ENCODE measurements at regions not wholly inside any gene's neighbourhood (a gene's known extent, or its start where the extent isn't known, plus 50 kb on each side); places are given as distances from the start of the nearest gene placed in this dataset.
"Not testable (repeated sequence)": the region's sequence is repeated elsewhere in the genome, so short reads cannot be mapped to it uniquely, and the experiment has no call there.

DNA sequence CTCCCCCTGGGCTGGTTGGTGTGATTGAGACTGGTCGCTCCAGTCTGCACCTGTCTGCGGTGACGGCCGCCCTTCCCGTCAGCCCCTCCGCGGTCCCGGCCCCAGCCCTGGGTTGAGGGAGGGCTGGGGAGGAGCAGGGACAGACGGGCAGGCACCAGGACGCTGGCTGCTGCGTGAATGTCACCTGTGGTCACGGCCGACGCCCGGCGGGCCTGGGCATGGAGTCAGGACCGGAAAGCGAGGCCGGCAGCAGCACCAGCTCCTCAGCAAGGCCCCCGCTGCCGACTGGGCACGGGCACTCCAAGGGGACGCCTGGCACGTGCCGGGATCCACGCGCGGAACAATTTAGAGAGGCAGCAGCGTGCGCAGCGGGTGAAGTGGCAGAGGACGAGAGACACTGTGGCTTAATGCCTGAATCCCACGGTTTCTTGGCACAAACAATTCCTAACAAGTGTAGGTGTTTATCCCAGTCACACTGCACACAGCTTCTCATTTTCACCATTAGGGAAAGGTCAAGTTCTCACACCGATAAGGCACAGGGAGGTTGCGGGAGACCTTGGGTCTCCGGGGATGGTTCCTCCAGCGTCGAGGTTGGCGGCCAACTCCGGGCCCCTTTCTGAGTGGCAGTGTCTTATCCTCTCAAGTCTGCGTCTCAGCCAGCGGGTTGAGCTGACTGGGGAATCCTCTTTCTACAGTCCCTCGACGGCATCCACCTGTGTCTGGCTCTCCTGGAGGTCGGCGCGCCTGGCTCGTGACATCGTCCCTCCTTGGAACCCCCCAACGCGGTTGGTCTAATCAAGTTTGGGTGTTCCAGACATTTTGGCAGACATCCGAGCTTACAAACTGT is 66.4 kb upstream of the ADGRA1 start:
- intact Hi-C loops (cut with DNase I) = no loop called here
- no peak for DNase-seq (ENCODE audit: low spot score)

DNA sequence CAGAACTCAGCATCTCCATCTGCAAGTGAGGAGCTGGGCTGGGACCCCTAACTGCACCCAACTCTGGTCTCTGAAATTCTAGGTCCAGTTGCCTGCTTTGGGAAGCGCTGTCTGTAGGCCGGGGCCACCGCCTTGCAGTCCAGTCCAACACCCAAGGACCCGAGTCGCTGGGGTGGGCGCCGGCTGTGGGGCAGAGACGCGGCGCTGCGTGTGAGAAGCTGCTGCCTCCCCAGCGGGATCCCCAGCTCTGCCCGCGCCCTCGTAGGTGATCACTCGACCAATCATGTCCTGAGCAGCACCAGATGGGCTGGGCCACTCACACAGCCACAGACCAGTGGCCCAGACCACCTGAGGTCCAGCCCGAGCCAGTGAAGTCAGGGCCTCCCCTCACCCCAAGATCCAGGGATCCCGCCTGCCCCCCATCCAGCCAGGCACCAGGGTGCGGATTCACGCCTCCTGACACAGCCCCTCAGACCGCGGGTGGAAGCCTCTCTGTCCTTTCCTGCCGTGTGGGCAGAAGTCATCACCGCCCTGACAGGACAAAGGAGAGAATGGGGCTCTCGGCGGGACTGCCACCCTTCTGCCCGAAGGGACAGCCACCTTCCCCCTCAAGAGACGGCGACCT is 67.4 kb upstream of the ADGRA1 start:
- intact Hi-C loops (cut with DNase I) = no loop called here
- no peak for DNase-seq (ENCODE audit: low spot score)

DNA sequence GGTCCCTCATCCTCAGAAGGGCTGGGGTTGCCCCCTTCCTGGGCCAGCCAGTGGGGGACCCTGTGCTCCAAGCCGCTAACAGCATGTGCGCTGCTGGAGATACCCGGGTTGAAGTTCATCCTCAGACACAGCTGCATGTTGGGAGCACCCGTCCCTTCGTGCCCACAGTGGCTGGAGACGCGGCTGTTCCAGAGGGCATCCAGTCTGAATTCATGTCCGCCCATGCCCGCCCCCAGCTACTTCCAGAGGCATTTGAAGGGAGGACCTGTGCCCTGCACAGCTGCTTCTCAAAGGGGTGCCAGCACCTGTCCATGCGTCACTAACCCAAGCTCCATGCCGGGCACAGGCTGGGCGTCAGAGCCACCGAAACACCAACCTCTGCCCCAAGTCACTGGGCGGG is 68.1 kb upstream of the ADGRA1 start:
- intact Hi-C loops (cut with DNase I) = no loop called here
- no peak for DNase-seq (ENCODE audit: low spot score)

DNA sequence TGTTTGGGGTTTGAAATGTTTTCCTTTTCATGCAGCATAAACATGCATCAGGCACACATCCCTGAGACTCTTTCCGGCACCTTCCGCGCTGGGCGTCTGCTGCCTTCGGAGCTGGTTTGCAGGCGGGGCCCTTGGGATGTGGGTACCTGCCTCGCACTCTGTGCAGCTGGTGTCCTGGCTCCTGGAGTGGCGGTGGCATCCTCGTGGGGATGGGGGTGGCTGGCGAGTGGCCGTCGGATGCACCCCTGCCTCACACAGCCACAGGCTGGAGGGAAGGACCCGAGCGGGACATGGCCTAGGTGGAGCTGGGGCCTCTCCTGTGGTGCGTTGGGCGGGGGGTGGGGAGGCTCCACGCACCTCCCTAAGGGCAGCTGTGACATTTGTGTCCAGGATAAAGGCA is 68.5 kb upstream of the ADGRA1 start:
- DNase-seq (ENCODE audit: low spot score) = no peak
- intact Hi-C loops (cut with DNase I) = no loop called here

DNA sequence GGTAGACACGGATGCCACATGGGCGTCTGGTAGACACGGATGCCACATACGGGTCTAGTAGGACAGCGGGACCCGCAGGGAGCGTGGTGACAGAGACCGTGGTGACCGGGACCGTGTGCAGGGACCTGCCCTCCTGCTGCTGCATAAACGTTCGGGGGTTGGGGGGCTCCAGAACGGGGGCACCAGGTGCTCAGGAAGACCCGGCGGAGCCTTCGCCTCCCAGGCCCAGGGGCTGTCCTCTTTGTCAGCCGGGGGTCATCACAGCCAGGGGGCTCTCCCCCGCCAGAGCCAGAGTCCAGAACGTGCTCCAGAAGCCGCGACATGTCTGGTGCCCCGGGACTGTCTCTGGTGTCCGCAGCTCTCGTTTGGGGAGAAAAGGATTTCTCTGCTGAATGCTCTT is 69.2 kb upstream of the ADGRA1 start:
- DNase-seq (ENCODE audit: low spot score) = no peak
- intact Hi-C loops (cut with DNase I) = no loop called here

DNA sequence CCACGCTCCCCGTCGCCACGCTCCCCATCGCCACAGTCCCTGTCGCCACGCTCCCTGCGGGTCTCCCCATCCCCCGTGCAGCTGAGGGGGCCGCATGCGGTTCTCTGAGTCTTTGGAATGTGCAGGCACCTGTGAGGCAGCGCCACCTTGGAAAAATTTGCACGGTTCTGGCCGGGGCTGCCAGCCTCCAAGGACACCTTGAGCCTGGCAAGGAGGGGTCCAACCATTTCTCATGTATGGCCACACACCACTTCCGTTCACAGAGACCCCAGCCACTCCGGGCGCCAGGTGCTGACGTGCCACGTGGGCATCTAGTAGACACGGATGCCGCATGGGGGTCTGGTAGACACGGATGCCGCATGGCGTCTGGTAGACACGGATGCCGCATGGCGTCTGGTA is 70.5 kb upstream of the ADGRA1 start:
- no peak for DNase-seq (ENCODE audit: low spot score)
- intact Hi-C loops (cut with DNase I) = no loop called here

DNA sequence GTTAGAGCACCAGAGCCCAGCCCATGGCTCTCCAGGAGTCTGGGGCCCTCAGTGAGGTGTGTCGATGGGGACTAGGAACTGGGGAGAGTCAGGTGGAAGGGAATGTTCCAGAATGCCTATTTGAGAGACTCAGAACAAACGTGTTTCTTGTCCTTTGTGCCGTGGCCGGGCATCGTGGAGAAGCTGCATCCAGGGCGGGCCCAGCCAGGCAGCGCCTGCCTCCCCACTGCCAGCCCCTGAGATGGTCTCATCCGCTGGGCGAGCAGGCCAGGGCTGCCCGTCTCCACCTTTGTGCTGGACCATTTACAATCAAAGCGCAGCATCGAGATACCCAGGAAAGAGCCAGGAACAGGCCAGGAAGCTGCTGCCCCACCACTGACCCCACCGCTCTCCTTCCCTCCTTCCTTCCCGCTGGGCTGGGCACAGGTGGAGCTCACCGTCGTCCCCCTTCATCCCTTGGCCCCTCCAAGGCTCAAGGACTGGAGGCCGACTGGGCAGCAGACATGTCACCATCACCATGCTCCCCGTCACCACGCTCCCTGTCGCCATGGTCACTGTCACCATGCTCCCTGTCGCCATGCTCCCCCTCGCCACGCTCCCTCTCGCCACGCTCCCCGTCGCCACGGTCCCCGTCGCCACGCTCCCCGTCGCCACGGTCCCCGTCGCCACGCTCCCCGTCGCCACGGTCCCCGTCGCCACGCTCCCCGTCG is 71.1 kb upstream of the ADGRA1 start:
- intact Hi-C loops (cut with DNase I) = no loop called here
- no peak for DNase-seq (ENCODE audit: low spot score)

DNA sequence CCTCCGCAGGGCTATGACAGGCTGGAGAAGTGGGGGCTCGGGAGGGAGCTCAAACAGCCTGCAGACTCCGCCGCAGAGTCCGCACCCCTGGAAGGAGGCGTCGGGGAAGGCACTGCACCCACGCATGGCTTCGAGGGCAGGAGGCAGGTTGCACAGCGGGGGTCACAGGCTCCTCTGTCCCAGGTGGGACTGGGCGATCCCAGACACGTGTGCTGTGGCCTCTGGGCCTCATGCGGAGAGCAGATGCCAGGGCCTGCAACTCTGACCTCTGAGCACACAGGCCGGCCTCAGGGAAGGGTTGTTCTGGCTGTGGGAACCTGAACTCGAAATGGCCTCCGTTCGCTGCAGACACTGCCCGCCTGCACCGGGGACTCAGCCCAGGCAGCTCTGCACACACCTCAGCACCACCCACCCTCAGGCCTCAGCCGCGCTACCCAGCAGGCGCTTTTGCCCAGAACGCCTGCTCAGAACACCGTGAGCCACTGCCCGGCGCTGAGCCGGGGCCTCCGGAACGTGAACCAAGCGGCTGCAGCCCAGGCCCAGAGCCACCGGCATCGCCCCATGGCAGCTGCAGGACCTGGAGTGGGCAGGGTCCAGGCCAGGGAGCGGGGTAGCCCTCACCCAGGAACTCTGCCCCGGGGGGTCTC is 71.8 kb upstream of the ADGRA1 start:
- intact Hi-C loops (cut with DNase I) = no loop called here
- no peak for DNase-seq (ENCODE audit: low spot score)

DNA sequence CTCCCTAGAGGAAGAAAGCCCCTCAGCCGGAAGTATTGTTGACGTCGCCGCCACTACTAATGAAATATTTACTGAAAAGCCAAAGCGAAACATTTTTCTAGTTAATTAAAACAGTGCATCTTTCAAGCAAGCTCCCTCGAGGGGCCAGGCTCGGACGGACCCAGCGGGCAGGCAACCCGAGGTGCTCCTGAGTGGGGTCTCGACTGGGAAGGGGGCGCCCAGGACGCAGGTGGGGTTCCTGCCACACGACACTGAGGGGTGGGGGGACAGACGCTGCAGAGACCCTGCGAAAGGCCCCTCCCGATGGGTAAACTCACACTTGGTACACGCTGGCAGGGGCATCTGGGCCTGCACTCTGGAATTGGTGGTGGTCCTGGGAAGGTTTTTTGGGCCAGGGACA is 72.4 kb upstream of the ADGRA1 start:
- DNase-seq (ENCODE audit: low spot score) = no peak
- intact Hi-C loops (cut with DNase I) = no loop called here

DNA sequence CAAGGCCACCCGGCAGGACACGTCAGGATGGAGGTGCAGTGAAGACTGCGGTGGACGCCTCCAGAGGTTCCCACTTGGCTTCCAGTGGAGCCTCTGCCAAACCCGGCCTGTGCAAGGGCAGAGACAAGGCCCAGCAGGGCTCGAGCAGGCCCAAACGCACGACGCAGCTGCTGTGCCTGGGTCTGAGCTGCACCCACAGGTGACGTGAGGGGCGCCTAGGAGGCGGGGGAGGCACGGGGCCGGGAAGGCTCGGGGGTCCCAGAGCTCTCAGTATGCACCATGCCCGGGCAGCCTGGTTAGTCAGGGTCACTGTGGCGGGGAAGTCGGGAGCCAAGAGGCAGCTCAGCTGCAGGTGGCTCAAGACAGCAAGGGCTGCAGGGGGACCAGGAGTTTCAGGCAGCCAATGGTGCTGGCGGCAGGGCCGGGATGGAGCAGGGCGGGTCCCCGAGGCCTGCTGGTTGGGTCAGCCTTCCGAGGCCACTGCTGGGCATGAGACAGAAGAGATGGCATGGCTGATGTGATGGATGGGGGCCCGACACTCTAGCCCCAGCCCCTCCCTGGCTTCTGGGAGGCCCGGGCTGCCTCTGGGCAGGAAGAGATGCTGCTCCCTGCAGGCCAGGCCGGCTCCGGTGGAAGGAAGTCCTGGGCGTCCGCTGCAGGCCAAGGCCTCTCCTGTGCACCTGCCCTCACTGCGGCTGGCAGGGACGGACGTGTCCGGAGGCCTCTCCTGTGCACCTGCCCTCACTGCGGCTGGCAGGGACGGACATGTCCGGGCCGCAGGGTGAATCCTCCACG is 72.2 kb upstream of the CFAP46 start:
- intact Hi-C loops (cut with DNase I) = no loop called here
- no peak for DNase-seq (ENCODE audit: low spot score)

DNA sequence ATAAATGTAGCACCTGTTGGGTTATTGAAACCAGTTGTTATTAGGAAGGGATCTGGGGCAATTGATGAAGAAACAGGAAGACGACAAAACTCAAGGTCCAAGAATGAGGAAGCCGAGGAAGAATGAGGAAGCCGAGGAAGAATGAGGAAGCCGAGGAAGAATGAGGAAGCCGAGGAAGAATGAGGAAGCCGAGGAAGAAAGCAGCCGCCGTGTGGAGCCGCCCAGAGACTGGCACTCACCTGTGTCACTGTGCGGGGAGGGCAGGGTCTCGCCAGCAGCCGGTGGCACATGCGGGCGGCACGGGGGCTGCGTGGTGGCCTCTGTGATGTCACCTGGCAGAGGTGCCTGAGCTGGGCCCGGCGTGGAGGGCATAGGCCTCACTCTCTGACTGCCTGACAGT is 71.1 kb upstream of the CFAP46 start:
- DNase-seq (ENCODE audit: low spot score) = peak; percentile 91
- intact Hi-C loops (cut with DNase I) = no loop called here

DNA sequence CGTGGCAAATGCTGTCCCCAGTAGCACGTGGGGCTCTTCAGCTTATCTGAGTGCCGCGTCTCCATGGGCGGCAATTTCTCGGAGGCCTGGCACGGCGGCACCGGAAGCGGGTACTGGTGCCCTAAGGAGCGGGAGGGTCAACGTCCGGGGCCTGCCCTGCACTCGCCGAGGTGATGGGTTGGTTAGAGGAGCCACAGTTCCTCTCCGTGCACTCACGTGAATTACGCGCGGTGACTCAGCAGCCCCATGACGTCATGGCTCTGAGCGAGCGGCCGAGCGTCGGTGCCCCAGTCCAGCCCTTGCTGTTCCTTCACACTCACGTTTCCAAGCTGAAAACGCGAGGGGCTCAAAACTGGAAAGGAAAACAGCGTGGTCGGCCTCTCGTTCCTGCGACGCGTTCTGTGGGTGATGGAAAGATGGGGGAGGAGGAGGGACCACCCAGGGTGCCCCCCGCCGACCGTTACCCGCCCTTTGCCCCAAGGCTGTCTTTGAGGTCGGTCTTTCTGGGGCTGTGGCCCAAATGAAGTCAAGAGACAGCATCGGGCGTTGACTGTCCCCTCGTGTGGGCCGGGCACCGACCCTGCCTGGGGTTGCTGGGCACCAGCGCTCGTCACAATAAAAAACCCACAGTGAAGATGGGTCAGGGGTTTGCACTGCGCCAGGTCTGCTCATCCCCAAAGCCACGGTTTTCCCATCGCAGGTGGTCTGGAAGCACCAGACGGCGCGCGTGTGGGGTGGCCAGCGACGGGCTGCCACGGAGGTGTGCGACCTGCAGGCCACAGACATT is 70.4 kb upstream of the CFAP46 start:
- intact Hi-C loops (cut with DNase I) = no loop called here
- peak; percentile 85 for DNase-seq (ENCODE audit: low spot score)

DNA sequence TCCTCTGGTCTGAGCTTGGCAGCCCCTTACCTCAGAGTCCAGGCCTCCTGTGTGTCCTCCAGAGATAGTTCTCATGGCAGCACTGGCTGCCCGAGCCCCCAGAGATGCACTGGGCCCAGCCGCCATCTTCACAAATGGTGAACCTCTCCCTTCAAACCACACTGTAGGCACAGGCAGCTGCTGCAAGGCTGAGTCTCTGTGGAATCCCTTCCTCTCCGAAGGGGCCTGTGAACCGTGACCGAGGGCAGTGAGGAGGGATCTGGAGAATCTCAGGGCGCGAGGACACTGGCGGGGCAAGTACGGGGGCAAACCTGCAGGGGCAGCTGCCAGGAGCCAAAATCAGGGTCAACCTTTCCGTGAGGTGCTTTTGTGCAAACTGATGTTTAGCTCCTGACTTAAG is 69.5 kb upstream of the CFAP46 start:
- no peak for DNase-seq (ENCODE audit: low spot score)

DNA sequence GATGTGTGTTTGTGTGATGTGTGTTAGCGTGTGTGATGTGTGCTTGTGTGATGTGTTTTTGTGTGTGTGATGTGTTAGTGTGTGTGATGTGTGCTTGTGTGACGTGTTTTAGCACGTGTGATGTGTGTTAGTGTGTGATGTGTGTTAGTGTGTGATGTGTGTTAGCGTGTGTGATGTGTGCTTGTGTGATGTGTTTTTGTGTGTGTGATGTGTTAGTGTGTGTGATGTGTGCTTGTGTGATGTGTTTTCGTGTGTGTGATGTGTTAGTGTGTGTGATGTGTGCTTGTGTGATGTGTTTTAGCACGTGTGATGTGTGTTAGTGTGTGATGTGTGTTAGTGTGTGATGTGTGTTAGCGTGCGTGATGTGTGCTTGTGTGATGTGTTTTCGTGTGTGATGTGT is 69.0 kb upstream of the CFAP46 start:
- intact Hi-C loops (cut with DNase I); DNase-seq (ENCODE audit: low spot score): not testable (repeated sequence)

More for the DNA sequence above, 69.5 kb upstream of the CFAP46 start:
- intact Hi-C loops (cut with DNase I) = no loop called here

DNA sequence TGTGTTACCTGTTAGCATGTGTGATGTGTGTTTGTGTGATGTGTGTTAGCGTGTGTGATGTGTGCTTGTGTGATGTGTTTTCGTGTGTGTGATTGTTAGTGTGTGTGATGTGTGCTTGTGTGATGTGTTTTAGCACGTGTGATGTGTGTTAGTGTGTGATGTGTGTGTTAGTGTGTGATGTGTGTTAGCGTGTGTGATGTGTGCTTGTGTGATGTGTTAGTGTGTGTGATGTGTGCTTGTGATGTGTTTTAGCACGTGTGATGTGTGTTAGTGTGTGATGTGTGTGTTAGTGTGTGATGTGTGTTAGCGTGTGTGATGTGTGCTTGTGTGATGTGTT is 68.4 kb upstream of the CFAP46 start:
- DNase-seq (ENCODE audit: low spot score); intact Hi-C loops (cut with DNase I): not testable (repeated sequence)

DNA sequence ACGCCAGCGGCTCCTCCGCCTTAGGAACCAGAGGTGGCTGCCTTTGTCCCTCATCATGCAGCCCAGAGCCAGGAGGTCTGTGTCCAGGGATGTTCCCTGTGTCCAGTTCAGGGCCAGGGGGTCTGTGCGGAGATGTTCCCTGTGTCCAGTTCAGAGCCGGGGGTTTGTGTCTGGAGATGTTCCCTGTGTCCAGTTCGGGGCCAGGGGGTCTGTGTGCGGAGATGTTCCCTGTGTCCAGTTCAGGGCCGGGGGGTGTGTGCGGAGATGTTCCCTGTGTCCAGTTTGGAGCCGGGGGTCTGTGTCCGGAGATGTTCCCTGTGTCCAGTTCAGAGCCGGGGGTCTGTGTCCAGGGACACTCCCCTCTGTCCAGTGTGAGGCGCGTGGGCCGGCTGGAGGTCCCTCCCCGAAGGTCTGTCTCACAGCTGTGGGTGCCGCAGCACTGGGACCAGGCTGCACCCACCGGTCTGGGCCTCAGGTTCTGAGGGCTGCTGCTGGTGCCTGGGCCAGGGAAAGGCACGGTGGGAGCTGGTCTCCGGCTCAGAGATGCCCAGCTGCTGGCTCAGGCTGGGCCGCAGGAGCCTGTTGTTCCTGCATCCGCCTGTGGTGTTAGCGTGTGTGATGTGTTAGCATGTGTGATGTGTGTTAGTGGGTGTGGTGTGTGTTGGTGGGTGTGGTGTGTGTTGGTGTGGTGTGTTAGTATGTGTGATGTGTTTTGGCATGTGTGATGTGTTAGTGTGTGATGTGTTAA is 67.9 kb upstream of the CFAP46 start:
- DNase-seq (ENCODE audit: low spot score) = no peak

DNA sequence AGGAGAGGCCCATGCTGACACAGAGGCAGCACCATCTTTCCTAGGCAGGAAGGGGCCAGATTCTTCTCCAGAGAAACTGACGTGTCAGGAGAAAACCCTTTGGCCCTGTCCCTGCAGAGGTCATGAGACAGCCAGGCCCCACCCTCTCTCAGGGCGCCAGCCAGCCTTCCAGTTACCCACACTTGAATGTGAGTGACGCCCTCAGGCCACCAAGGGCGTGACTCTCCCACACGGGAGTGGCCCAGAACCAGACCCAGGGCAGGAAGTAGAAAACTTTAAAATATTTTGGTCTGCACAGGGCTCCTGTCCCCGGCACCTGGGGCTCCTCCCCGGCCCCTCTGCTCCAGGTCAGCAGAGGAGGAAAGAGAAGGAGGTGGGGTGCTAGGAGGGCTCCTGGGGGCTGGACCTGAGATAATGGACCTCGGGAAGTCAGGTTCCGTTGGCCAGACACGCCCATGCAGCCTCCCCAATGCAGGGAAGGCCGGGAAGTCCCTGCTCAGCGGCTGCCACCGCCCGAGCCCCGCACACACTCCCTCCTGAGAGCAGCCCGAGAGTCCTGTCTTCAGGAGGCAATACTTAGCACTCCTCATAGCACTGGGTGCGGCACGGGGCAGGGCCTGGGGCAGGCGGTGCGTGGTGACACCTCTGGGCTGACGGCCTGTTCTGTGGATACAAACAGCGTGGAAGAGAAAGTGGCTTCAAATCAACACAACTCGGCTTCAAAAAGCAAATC is 67.0 kb upstream of the CFAP46 start:
- peak; percentile 88 for DNase-seq (ENCODE audit: low spot score)
- intact Hi-C loops (cut with DNase I) = loop anchor here (2.0 kb wide), 1 partner anchor 49 kb away; no protein-coding TSS in a partner anchor

More for the DNA sequence above, 67.9 kb upstream of the CFAP46 start:
- intact Hi-C loops (cut with DNase I) = no loop called here
